OCI-LY1 (cell line): ENCODE measurements at regions not wholly inside any gene's neighbourhood (a gene's known extent, or its start where the extent isn't known, plus 50 kb on each side); places are given as distances from the start of the nearest gene placed in this dataset.

Experiments used
- H2AFZ ChIP-seq: fragments of 200-600 bp; sonication (generic), shearing (Covaris generic); 2 replicates; pipeline ENCODE4 v1.6.0; 2014; ENCODE audit warnings: antibody characterized with exemption, mild to moderate bottlenecking, low read length
- H3F3A ChIP-seq: fragments of 200-600 bp; sonication (generic), shearing (Covaris generic); 2 replicates; pipeline ENCODE4 v1.6.0; 2014; ENCODE audit warnings: mild to moderate bottlenecking, antibody characterized with exemption, low read length, moderate library complexity; ENCODE audit not compliant: insufficient read depth
- H3K27ac ChIP-seq: fragments of 200-600 bp; sonication (generic); 2 replicates; pipeline ENCODE4 v1.5.1; 2014; ENCODE audit warnings: low read length, mixed run types, mild to moderate bottlenecking, low read depth; ENCODE audit not compliant: poor library complexity, severe bottlenecking
- H3K27me3 ChIP-seq: fragments of 200-600 bp; sonication (generic); 2 replicates; pipeline ENCODE4 v1.6.0; 2014; ENCODE audit warnings: antibody characterized with exemption, mild to moderate bottlenecking, low read length, moderate library complexity; ENCODE audit not compliant: insufficient read depth
- H3K36me3 ChIP-seq: fragments of 200-600 bp; sonication (generic); 2 replicates; pipeline ENCODE4 v1.6.1; 2014; ENCODE audit warnings: mild to moderate bottlenecking, antibody characterized with exemption, low read length, moderate library complexity, mixed read lengths; ENCODE audit not compliant: insufficient read depth
- H3K4me1 ChIP-seq: fragments of 200-600 bp; sonication (generic); 2 replicates; pipeline ENCODE4 v1.5.1; 2014; ENCODE audit warnings: mild to moderate bottlenecking, low read length, moderate library complexity; ENCODE audit not compliant: insufficient read depth, severe bottlenecking
- H3K4me2 ChIP-seq: fragments of 200-600 bp; sonication (generic), shearing (Covaris generic); 2 replicates; pipeline ENCODE4 v1.6.1; 2014; ENCODE audit warnings: low read length
- H3K4me3 ChIP-seq: fragments of 200-600 bp; sonication (generic); 2 replicates; pipeline ENCODE4 v1.5.1; 2014; ENCODE audit warnings: low read length, low read depth, mild to moderate bottlenecking, mixed read lengths; ENCODE audit not compliant: poor library complexity, severe bottlenecking
- H3K79me2 ChIP-seq: fragments of 200-600 bp; shearing (Covaris generic); 2 replicates; pipeline ENCODE4 v1.6.1; 2016; ENCODE audit warnings: mixed run types, low read length, mixed read lengths; ENCODE audit not compliant: insufficient read depth
- H3K9ac ChIP-seq: fragments of 200-600 bp; sonication (generic), shearing (Covaris generic); 2 replicates; pipeline ENCODE4 v1.6.1; 2014; ENCODE audit warnings: mild to moderate bottlenecking, low read length, mixed read lengths
- H3K9me2 ChIP-seq: fragments of 200-600 bp; sonication (generic), shearing (Covaris generic); 2 replicates; pipeline ENCODE4 v1.6.1; 2014; ENCODE audit warnings: low read depth, mild to moderate bottlenecking, low read length, mixed read lengths
- H3K9me3 ChIP-seq: fragments of 200-600 bp; shearing (Covaris generic); 2 replicates; pipeline ENCODE4 v1.6.1; 2014; ENCODE audit warnings: low read length, mixed read lengths
- H4K20me1 ChIP-seq: fragments of 200-600 bp; sonication (generic), shearing (Covaris generic); 2 replicates; pipeline ENCODE4 v1.6.0; 2016; ENCODE audit warnings: mild to moderate bottlenecking, low read length; ENCODE audit not compliant: insufficient read depth
- CTCF ChIP-seq: fragments of 200-600 bp; sonication (generic), shearing (Covaris generic); IDR thresholded peaks from 2 replicates; pipeline ENCODE4 v1.5.1; 2017; ENCODE audit warnings: mild to moderate bottlenecking, antibody characterized with exemption, low read length, moderate library complexity, mixed read lengths
- EZH2 ChIP-seq: fragments of 200-600 bp; sonication (generic), shearing (Covaris generic); IDR thresholded peaks from 2 replicates; pipeline ENCODE4 v1.8.0; 2017; ENCODE audit warnings: borderline replicate concordance, mixed run types, mild to moderate bottlenecking, antibody characterized with exemption, low read length, moderate library complexity, mixed read lengths

- Histone ChIP-seq H3K79me2 (no peaks in the 10 kb centered on the region), H2AFZ (no peak overlapping the region), H3K27me3 (no peaks in the 10 kb centered on the region), H3K27ac (no peak overlapping the region), H3K9me2 (no peaks in the 10 kb centered on the region), H3K9me3 (no peaks in the 10 kb centered on the region), H3F3A (no peaks in the 10 kb centered on the region), H4K20me1 (no peaks in the 10 kb centered on the region), H3K4me3 (no peak overlapping the region), H3K9ac (no peak overlapping the region), H3K4me2 (no peak overlapping the region), H3K36me3 (no peaks in the 10 kb centered on the region), H3K4me1 (no peaks in the 10 kb centered on the region)
- TF ChIP-seq CTCF (no peak), EZH2 (no peak)
These were observed 74.1 kb upstream of the MAOA start for GRCh38 chrX:43581888-43582539.

- Histone ChIP-seq H3K4me1 (no peaks in the 10 kb centered on the region), H3K9ac (no peak overlapping the region), H3K36me3 (no peaks in the 10 kb centered on the region), H2AFZ (no peak overlapping the region), H3K79me2 (no peaks in the 10 kb centered on the region), H4K20me1 (no peaks in the 10 kb centered on the region), H3K9me3 (no peaks in the 10 kb centered on the region), H3K27ac (no peak overlapping the region), H3K27me3 (no peaks in the 10 kb centered on the region), H3K4me3 (no peak overlapping the region), H3K4me2 (no peak overlapping the region), H3K9me2 (no peaks in the 10 kb centered on the region), H3F3A (no peaks in the 10 kb centered on the region)
- TF ChIP-seq EZH2 (no peak), CTCF (no peak)
These were observed 73.6 kb upstream of the MAOA start for GRCh38 chrX:43582540-43582913.

- H3K79me2 ChIP-seq = no peaks in the 10 kb centered on the region
- no peak overlapping the region for H3K9ac ChIP-seq
- H3K27ac ChIP-seq = no peak overlapping the region
- no peaks in the 10 kb centered on the region for H3F3A ChIP-seq
- no peaks in the 10 kb centered on the region for H4K20me1 ChIP-seq
- no peaks in the 10 kb centered on the region for H3K9me2 ChIP-seq
- TF ChIP-seq EZH2 (no peak), CTCF (no peak)
- H3K4me1 ChIP-seq = no peaks in the 10 kb centered on the region
- no peak overlapping the region for H3K4me2 ChIP-seq
- no peaks in the 10 kb centered on the region for H3K27me3 ChIP-seq
- H2AFZ ChIP-seq = no peak overlapping the region
- H3K9me3 ChIP-seq = no peaks in the 10 kb centered on the region
- H3K36me3 ChIP-seq = no peaks in the 10 kb centered on the region
- H3K4me3 ChIP-seq = no peak overlapping the region
These were observed 70.2 kb upstream of the MAOA start for GRCh38 chrX:43585922-43586321.
